ENCODE measurements at regions not wholly inside any gene's neighbourhood (a gene's known extent, or its start where the extent isn't known, plus 50 kb on each side); places are given as distances from the start of the nearest gene placed in this dataset.

GRCh38 chr13:73934771-73935170 lies 199.4 kb downstream of the KLF12 start:
- peaks cover 0 to 4% (median 0%) of the 10 kb centered on the region in 4 donors for H3K4me1 ChIP-seq
- no peaks in the 10 kb centered on the region for H3K9me3 ChIP-seq
- WGBS, 2 donors = 92 to 93% methylated on average over 3 of the region's 3 CpGs
- H3K36me3 ChIP-seq = no peaks in the 10 kb centered on the region
- no peak overlapping the region for H3K4me3 ChIP-seq
- no peak overlapping the region for H3K27ac ChIP-seq
- H3K27me3 ChIP-seq = no peaks in the 10 kb centered on the region
- no peak for TF ChIP-seq POLR2A (IDR thresholded peaks at IDR 0.05)
- no peak for TF ChIP-seq CTCF (IDR thresholded peaks at IDR 0.05)
- no peak for TF ChIP-seq EP300 (IDR thresholded peaks at IDR 0.05)
- no peak for DNase-seq (ENCODE audit: low spot score in 2 of 2)

GRCh38 chr13:73934215-73934641 lies 200.0 kb downstream of the KLF12 start:
- TF ChIP-seq CTCF (IDR thresholded peaks at IDR 0.05) (no peak), EP300 (IDR thresholded peaks at IDR 0.05) (no peak), POLR2A (IDR thresholded peaks at IDR 0.05) (no peak)
- DNase-seq (ENCODE audit: low spot score in 2 of 2) = no peak
- whole genome bisulfite sequencing, 2 donors = 82 to 86% methylated on average over 4 of the region's 4 CpGs

GRCh38 chr13:73933795-73934194 lies 200.4 kb downstream of the KLF12 start:
- 92 to 93% methylated on average over 2 of the region's 2 CpGs for WGBS, 2 donors
- Histone ChIP-seq H3K4me1 (peaks cover 0 to 4% (median 0%) of the 10 kb centered on the region in 4 donors), H3K27ac (no peak overlapping the region), H3K27me3 (no peaks in the 10 kb centered on the region), H3K9me3 (no peaks in the 10 kb centered on the region), H3K4me3 (no peak overlapping the region), H3K36me3 (no peaks in the 10 kb centered on the region)
- TF ChIP-seq POLR2A (IDR thresholded peaks at IDR 0.05) (no peak), CTCF (IDR thresholded peaks at IDR 0.05) (no peak), EP300 (IDR thresholded peaks at IDR 0.05) (no peak)
- DNase-seq (ENCODE audit: low spot score in 2 of 2) = no peak

More at GRCh38 chr13:73934215-73934641, 200.0 kb downstream of the KLF12 start:
- Histone ChIP-seq H3K36me3 (no peaks in the 10 kb centered on the region), H3K27ac (no peak overlapping the region), H3K4me1 (peaks cover 0 to 4% (median 0%) of the 10 kb centered on the region in 4 donors), H3K27me3 (no peaks in the 10 kb centered on the region), H3K4me3 (no peak overlapping the region), H3K9me3 (no peaks in the 10 kb centered on the region)

- TF ChIP-seq CTCF (IDR thresholded peaks at IDR 0.05) (no peak), EP300 (IDR thresholded peaks at IDR 0.05) (no peak), POLR2A (IDR thresholded peaks at IDR 0.05) (no peak)
- no peaks in the 10 kb centered on the region for H3K36me3 ChIP-seq
- no peak overlapping the region for H3K4me3 ChIP-seq
- 85 to 86% methylated on average over 2 of the region's 2 CpGs for whole genome bisulfite sequencing, 2 donors
- H3K4me1 ChIP-seq = no peaks in the 10 kb centered on the region
- DNase-seq (ENCODE audit: low spot score in 2 of 2) = no peak
- H3K9me3 ChIP-seq = no peaks in the 10 kb centered on the region
- no peaks in the 10 kb centered on the region for H3K27me3 ChIP-seq
- H3K27ac ChIP-seq = no peak overlapping the region
Observed at GRCh38 chr13:73932091-73932490, 202.1 kb downstream of the KLF12 start.

GRCh38 chr13:73929287-73929932 lies 204.8 kb downstream of the KLF12 start:
- no peak for DNase-seq (ENCODE audit: low spot score in 2 of 2)
- Histone ChIP-seq H3K27ac (no peak overlapping the region), H3K4me1 (no peaks in the 10 kb centered on the region), H3K27me3 (no peaks in the 10 kb centered on the region), H3K4me3 (no peak overlapping the region), H3K9me3 (no peaks in the 10 kb centered on the region), H3K36me3 (no peaks in the 10 kb centered on the region)
- 93 to 96% methylated on average over 6 of the region's 6 CpGs for WGBS, 2 donors
- no peak for TF ChIP-seq POLR2A (IDR thresholded peaks at IDR 0.05)
- no peak for TF ChIP-seq EP300 (IDR thresholded peaks at IDR 0.05)
- no peak for TF ChIP-seq CTCF (IDR thresholded peaks at IDR 0.05)
